CD4-positive, alpha-beta T cell (primary cell): ENCODE measurements at regions not wholly inside any gene's neighbourhood (a gene's known extent, or its start where the extent isn't known, plus 50 kb on each side); places are given as distances from the start of the nearest gene placed in this dataset.

Experiments
- ATAC-seq: fragments of 200-7000 bp; cut with Tn5 transposase; one replicate; pipeline ENCODE4 v1.10.0; 2022; ENCODE audit warnings: mild to moderate bottlenecking; ENCODE audit not compliant: poor library complexity
- CTCF ChIA-PET: fragments of 350-600 bp; sonication (Branson Sonifier 250); formaldehyde crosslinking; loops from one replicate; lab custom pipeline; 2021; ENCODE audit warnings: antibody characterized with exemption, inconsistent platforms; lab: Charles Lee
- POLR2A ChIA-PET: fragments of 350-600 bp; sonication (Branson Sonifier 250); formaldehyde crosslinking; loops from one replicate; lab custom pipeline; 2021; ENCODE audit warnings: antibody characterized with exemption, inconsistent platforms; lab: Charles Lee
- DNase-seq, 14 experiments: peaks; one replicate each; pipeline ENCODE4 v3.0.0-alpha.2; 2013 to 2020; ENCODE audit warnings: mixed read lengths in 2 of 14
- H3K27ac ChIP-seq, 2 donors: one replicate each; pipeline versions ENCODE4 v1.5.1 to v1.7.0; 2013; ENCODE audit warnings: low read length in 2 of 2, low read depth in 1 of 2, mild to moderate bottlenecking in 1 of 2
- H3K27me3 ChIP-seq, 2 experiments: 1 replicate in 1 of 2; 2 replicates in 1 of 2; pipeline versions ENCODE4 v1.6.1 to v1.7.0; 2013; ENCODE audit warnings: low read length in 2 of 2, control low read depth in 1 of 2, mild to moderate bottlenecking in 1 of 2, moderate library complexity in 1 of 2; ENCODE audit not compliant: insufficient read depth in 2 of 2, control insufficient read depth in 1 of 2
- H3K36me3 ChIP-seq: one replicate; pipeline ENCODE4 v1.6.1; 2013; ENCODE audit warnings: low read length, control low read depth; ENCODE audit not compliant: insufficient read depth
- H3K4me1 ChIP-seq: one replicate; pipeline ENCODE4 v1.6.1; 2013; ENCODE audit warnings: low read length, control low read depth; ENCODE audit not compliant: insufficient read depth
- H3K4me3 ChIP-seq: one replicate; pipeline ENCODE4 v1.5.1; 2013; ENCODE audit warnings: mild to moderate bottlenecking, low read length, moderate library complexity
- H3K9me3 ChIP-seq, 2 experiments: 1 replicate in 1 of 2; 2 replicates in 1 of 2; pipeline versions ENCODE4 v1.6.1 to v1.7.0; 2013; ENCODE audit warnings: low read length in 2 of 2, mild to moderate bottlenecking in 2 of 2, control low read depth in 1 of 2, moderate library complexity in 1 of 2; ENCODE audit not compliant: control insufficient read depth in 1 of 2, insufficient read depth in 1 of 2
- H3K27ac Mint-ChIP-seq: one replicate; pipeline ENCODE4 v1.8.0; 2020; ENCODE audit warnings: mixed read lengths
- H3K27me3 Mint-ChIP-seq: one replicate; pipeline ENCODE4 v1.8.0; 2021; ENCODE audit warnings: mixed read lengths
- H3K36me3 Mint-ChIP-seq: one replicate; pipeline ENCODE4 v1.8.0; 2021; ENCODE audit warnings: low read depth, mixed read lengths
- H3K4me1 Mint-ChIP-seq: one replicate; pipeline ENCODE4 v1.8.0; 2021; ENCODE audit warnings: low read depth, mixed read lengths
- H3K4me3 Mint-ChIP-seq: one replicate; pipeline ENCODE4 v1.8.0; 2020; ENCODE audit warnings: mild to moderate bottlenecking, mixed read lengths
- H3K9me3 Mint-ChIP-seq: one replicate; pipeline ENCODE4 v1.8.0; 2020; ENCODE audit warnings: mixed read lengths
- CTCF ChIP-seq: fragments of 200-600 bp; IDR thresholded peaks from one replicate; pipeline ENCODE4 v1.8.0; 2022; ENCODE audit warnings: antibody characterized with exemption, mild to moderate bottlenecking
- intact Hi-C, 2 experiments: fragments of 100-400 bp; cut with DNase I in 1 of 2; cut with micrococcal nuclease in 1 of 2; formaldehyde crosslinking; loops; one replicate each; pipeline versions ENCODE4 v1.15.1 to v1.9.0; 2023 to 2025; cut with DNase I, micrococcal nuclease

DNA sequence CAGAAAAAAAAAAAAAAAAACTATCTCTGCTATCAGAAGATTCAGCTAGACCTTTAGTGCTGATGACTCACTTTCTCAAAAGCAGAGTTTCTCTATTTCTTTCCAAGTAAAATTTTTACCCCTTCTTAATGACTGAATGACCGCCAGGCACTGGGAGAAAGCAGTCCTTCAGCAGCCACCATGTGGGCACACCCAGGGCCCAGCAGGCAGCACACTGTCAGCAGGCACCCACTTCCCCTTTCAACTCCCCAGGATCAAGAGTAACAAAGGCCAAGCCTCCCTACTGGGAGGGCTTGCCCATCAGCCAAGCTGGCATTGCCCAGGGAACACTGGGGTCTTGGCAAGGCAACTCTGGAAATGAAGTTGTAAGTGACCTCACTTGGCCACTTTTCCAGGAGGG is 201.9 kb upstream of the MAMLD1 start:
- no peak overlapping the region for H3K27ac Mint-ChIP-seq
- H3K36me3 Mint-ChIP-seq, result no peaks in the 10 kb centered on the region
- no peaks in the 10 kb centered on the region for H3K36me3 ChIP-seq
- H3K27me3 ChIP-seq, result no peaks in the 10 kb centered on the region
- H3K4me1 Mint-ChIP-seq, result no peaks in the 10 kb centered on the region
- no peaks in the 10 kb centered on the region for H3K4me1 ChIP-seq
- H3K4me3 ChIP-seq, result no peak overlapping the region
- ChIA-PET CTCF (no interaction called here), POLR2A (no interaction called here)
- no peak overlapping the region for H3K27ac ChIP-seq
- DNase-seq, result no peak
- H3K4me3 Mint-ChIP-seq, result no peak overlapping the region
- H3K27me3 Mint-ChIP-seq, result no peaks in the 10 kb centered on the region
- TF ChIP-seq CTCF, result no peak
- no peak for ATAC-seq
- H3K9me3 ChIP-seq, result no peaks in the 10 kb centered on the region
- no peaks in the 10 kb centered on the region for H3K9me3 Mint-ChIP-seq
- intact Hi-C loops, result no loop called here

GRCh38 chrX:150162141-150162540 is 201.0 kb upstream of the MAMLD1 start:
- H3K27me3 ChIP-seq, result no peaks in the 10 kb centered on the region
- H3K4me3 ChIP-seq, result no peak overlapping the region
- Mint-ChIP-seq H3K9me3 (no peaks in the 10 kb centered on the region), H3K27ac (no peak overlapping the region), H3K4me1 (no peaks in the 10 kb centered on the region), H3K36me3 (no peaks in the 10 kb centered on the region), H3K27me3 (no peaks in the 10 kb centered on the region), H3K4me3 (no peak overlapping the region)
- H3K4me1 ChIP-seq, result no peaks in the 10 kb centered on the region
- POLR2A ChIA-PET, result no interaction called here
- no peaks in the 10 kb centered on the region for H3K36me3 ChIP-seq
- no peak for ATAC-seq
- TF ChIP-seq CTCF, result no peak
- intact Hi-C loops, result no loop called here
- H3K27ac ChIP-seq, result no peak overlapping the region
- CTCF ChIA-PET, result no interaction called here
- H3K9me3 ChIP-seq, result no peaks in the 10 kb centered on the region
- no peak for DNase-seq

GRCh38 chrX:150163221-150163930 is 199.7 kb upstream of the MAMLD1 start:
- TF ChIP-seq CTCF, result no peak
- H3K27ac Mint-ChIP-seq, result no peak overlapping the region
- ATAC-seq, result no peak

More at GRCh38 chrX:150163221-150163930, 199.7 kb upstream of the MAMLD1 start:
- H3K9me3 Mint-ChIP-seq, result no peaks in the 10 kb centered on the region
- H3K36me3 Mint-ChIP-seq, result no peaks in the 10 kb centered on the region
- H3K27me3 Mint-ChIP-seq, result no peaks in the 10 kb centered on the region
- no peak overlapping the region for H3K4me3 Mint-ChIP-seq
- Histone ChIP-seq H3K4me1 (no peaks in the 10 kb centered on the region), H3K4me3 (no peak overlapping the region), H3K36me3 (no peaks in the 10 kb centered on the region), H3K9me3 (no peaks in the 10 kb centered on the region), H3K27me3 (no peaks in the 10 kb centered on the region), H3K27ac (no peak overlapping the region)
- DNase-seq, result no peak
- no peaks in the 10 kb centered on the region for H3K4me1 Mint-ChIP-seq
- CTCF ChIA-PET, result no interaction called here
- intact Hi-C loops, result no loop called here
- POLR2A ChIA-PET, result no interaction called here
